ENCODE measurements at regions not wholly inside any gene's neighbourhood (a gene's known extent, or its start where the extent isn't known, plus 50 kb on each side); places are given as distances from the start of the nearest gene placed in this dataset.

- no peak for DNase-seq
Measured at GRCh38 chr1:112040891-112041740, 51.6 kb upstream of the KCND3 start.

- DNase-seq = no peak
Measured at GRCh38 chr1:112043901-112044300, 54.4 kb upstream of the KCND3 start.

- DNase-seq = no peak
Measured at GRCh38 chr1:112044745-112045144, 55.3 kb upstream of the KCND3 start.

GRCh38 chr1:112046630-112047029 lies 57.2 kb upstream of the KCND3 start:
- DNase-seq = no peak

- DNase-seq = no peak
Measured at GRCh38 chr1:112048421-112048820, 59.0 kb upstream of the KCND3 start.

GRCh38 chr1:112054510-112054909 lies 65.0 kb upstream of the KCND3 start:
- DNase-seq = no peak

- no peak for DNase-seq
Measured at GRCh38 chr1:112056354-112056753, 66.9 kb upstream of the KCND3 start.

GRCh38 chr1:112057736-112058135 lies 68.3 kb upstream of the KCND3 start:
- no peak for DNase-seq

GRCh38 chr1:112058815-112059450 lies 69.5 kb upstream of the KCND3 start:
- DNase-seq = no peak

- DNase-seq = no peak
Measured at GRCh38 chr1:112059679-112060078, 70.2 kb upstream of the KCND3 start.

- DNase-seq = no peak
Measured at GRCh38 chr1:112060261-112060660, 70.8 kb upstream of the KCND3 start.

GRCh38 chr1:112061056-112061455 lies 71.6 kb upstream of the KCND3 start:
- DNase-seq = no peak

GRCh38 chr1:112061901-112062320 lies 72.4 kb upstream of the KCND3 start:
- no peak for DNase-seq

- no peak for DNase-seq
Measured at GRCh38 chr1:112063781-112064728, 74.6 kb upstream of the KCND3 start.

GRCh38 chr1:112067989-112068388 lies 78.5 kb upstream of the KCND3 start:
- DNase-seq = no peak

- no peak for DNase-seq
Measured at GRCh38 chr1:112070677-112071076, 81.2 kb upstream of the KCND3 start.

GRCh38 chr1:112074711-112075110 lies 85.2 kb upstream of the KCND3 start:
- no peak for DNase-seq

GRCh38 chr1:112075566-112075965 lies 86.1 kb upstream of the KCND3 start:
- no peak for DNase-seq

GRCh38 chr1:112079446-112079845 lies 90.0 kb upstream of the KCND3 start:
- DNase-seq = no peak

- no peak for DNase-seq
Measured at GRCh38 chr1:112083487-112083886, 94.0 kb upstream of the KCND3 start.

GRCh38 chr1:112092656-112093371 lies 103.3 kb upstream of the KCND3 start:
- no peak for DNase-seq

- DNase-seq = no peak
Measured at GRCh38 chr1:112093372-112093694, 103.9 kb upstream of the KCND3 start.

GRCh38 chr1:112099979-112100378 lies 110.5 kb upstream of the KCND3 start:
- DNase-seq = no peak
